Ascending aorta (tissue), 2 donors: ENCODE measurements at regions not wholly inside any gene's neighbourhood (a gene's known extent, or its start where the extent isn't known, plus 50 kb on each side); places are given as distances from the start of the nearest gene placed in this dataset.

Source experiments
- DNase-seq, 2 donors: peaks; one replicate each; pipeline ENCODE4 v3.0.0-alpha.2; 2019; ENCODE audit warnings: low spot score in 2 of 2
- H3K27ac ChIP-seq, 2 donors: fragments of 200-600 bp; sonication (generic); one replicate each; pipeline ENCODE4 v1.5.1; 2016 to 2017; ENCODE audit warnings: mild to moderate bottlenecking in 1 of 2
- H3K27me3 ChIP-seq: fragments of 200-600 bp; sonication (generic); one replicate; pipeline ENCODE4 v1.5.1; 2017
- H3K36me3 ChIP-seq, 2 donors: fragments of 200-600 bp; sonication (generic); one replicate each; pipeline ENCODE4 v1.5.1; 2016
- H3K4me1 ChIP-seq, 2 donors: fragments of 200-600 bp; sonication (generic); one replicate each; pipeline ENCODE4 v1.5.1; 2016 to 2017; ENCODE audit warnings: mild to moderate bottlenecking in 1 of 2
- H3K4me3 ChIP-seq, 2 donors: fragments of 200-600 bp; sonication (generic); one replicate each; pipeline ENCODE4 v1.5.1; 2016 to 2017; ENCODE audit warnings: mild to moderate bottlenecking in 1 of 2
- H3K9me3 ChIP-seq, 2 donors: fragments of 200-600 bp; sonication (generic); one replicate each; pipeline ENCODE4 v1.5.1; 2016
- intact Hi-C: fragments of 100-400 bp; cut with DNase I; formaldehyde crosslinking; loops from one replicate; pipeline ENCODE4 v1.15.1; 2023
- TF ChIP-seq, protein P1 (sequence below), 3 experiments: fragments of 200-600 bp in 2 of 3; fragments of 450-650 bp in 1 of 3; sonication (generic) in 2 of 3; IDR thresholded peaks; one replicate each; pipeline ENCODE4 v1.5.1; 2016 to 2019; ENCODE audit warnings: antibody characterized with exemption in 3 of 3, mild to moderate bottlenecking in 1 of 3, moderate library complexity in 1 of 3

DNA sequence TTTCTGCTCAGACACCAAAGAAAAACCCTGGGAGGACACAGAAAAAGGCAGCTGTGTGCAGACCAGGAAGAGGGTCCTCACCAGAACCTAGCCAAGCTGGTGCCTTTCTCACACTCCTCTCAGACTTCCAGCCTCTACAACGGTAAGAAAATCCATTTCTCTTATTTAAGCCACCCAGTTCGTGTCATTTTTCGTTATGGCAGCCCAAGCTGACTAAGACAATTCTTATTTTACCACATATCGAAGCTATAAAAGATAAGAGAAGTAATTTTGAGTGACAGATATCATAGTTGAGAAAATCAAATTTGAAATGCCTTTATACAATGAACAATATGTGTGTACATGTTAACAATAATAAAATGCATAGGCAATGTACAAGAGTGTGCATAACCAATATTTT is 219.5 kb downstream of the CBLN2 start:
- no peak for DNase-seq
- Histone ChIP-seq H3K27ac (no peak overlapping the region), H3K9me3 (no peaks in the 10 kb centered on the region), H3K36me3 (no peaks in the 10 kb centered on the region), H3K4me1 (no peaks in the 10 kb centered on the region), H3K27me3 (no peaks in the 10 kb centered on the region), H3K4me3 (no peak overlapping the region)
- TF ChIP-seq, protein P1, sequence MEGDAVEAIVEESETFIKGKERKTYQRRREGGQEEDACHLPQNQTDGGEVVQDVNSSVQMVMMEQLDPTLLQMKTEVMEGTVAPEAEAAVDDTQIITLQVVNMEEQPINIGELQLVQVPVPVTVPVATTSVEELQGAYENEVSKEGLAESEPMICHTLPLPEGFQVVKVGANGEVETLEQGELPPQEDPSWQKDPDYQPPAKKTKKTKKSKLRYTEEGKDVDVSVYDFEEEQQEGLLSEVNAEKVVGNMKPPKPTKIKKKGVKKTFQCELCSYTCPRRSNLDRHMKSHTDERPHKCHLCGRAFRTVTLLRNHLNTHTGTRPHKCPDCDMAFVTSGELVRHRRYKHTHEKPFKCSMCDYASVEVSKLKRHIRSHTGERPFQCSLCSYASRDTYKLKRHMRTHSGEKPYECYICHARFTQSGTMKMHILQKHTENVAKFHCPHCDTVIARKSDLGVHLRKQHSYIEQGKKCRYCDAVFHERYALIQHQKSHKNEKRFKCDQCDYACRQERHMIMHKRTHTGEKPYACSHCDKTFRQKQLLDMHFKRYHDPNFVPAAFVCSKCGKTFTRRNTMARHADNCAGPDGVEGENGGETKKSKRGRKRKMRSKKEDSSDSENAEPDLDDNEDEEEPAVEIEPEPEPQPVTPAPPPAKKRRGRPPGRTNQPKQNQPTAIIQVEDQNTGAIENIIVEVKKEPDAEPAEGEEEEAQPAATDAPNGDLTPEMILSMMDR (IDR thresholded peaks at IDR 0.05) = no peak
- intact Hi-C loops = no loop called here

DNA sequence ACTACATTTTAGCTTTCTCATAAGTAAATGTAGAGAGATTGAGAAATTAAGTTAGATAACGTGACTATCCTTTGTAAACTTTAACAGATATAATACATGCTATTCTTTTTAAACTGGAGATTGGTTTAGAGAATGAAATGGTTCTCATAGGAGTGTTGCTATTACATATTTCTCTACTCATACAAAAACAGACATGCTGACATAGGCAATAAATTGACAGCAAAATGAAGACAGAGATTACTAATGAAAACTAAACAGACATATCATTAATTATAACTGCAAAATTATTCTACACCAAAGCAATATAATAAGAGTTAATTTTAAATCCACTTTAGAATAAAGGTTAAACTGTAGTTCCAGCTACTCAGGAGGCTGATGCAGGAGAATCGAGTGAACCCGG is 227.6 kb downstream of the CBLN2 start:
- no peak for DNase-seq
- no peaks in the 10 kb centered on the region for H3K4me1 ChIP-seq
- no peak overlapping the region for H3K27ac ChIP-seq
- H3K9me3 ChIP-seq = no peaks in the 10 kb centered on the region
- H3K36me3 ChIP-seq = no peaks in the 10 kb centered on the region
- H3K4me3 ChIP-seq = no peak overlapping the region
- TF ChIP-seq, protein P1 (IDR thresholded peaks at IDR 0.05) = no peak
- no peaks in the 10 kb centered on the region for H3K27me3 ChIP-seq
- intact Hi-C loops = no loop called here

DNA sequence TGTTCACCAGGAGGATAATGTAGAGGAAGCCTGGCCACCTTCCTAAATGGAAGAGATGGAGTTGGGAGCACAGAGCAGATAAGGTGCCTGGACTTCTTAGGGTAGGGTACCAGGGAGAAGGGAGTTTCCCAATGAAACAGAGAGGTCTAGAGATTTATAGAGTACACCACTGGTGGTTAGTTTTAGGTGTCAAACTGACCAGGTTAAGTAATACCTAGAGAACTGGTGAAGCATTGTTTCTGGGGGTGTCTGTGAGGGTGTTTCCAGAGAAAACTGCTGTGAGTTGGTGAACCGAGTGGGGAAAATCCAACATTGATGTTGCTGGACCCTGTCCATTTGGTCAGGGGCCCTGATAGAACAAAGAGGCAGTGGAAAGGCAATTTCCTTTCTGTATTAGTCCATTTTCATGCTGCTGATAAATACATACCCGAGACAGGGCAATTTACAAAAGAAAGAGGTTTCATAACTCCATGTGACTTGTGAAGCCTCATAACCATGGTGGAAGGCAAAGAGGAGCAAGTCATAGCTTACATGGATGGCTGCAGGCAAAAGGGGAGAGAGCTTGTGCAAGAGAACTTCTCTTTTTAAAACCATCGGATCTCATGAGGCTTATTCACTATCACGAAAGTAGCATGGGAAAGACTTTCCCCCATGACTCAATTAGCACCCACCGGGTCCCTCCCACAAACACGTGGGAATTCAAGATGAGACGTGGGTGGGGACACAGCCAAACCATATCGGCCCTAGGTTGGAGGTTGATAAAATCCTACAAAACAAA is 260.8 kb downstream of the CBLN2 start:
- H3K27me3 ChIP-seq = no peaks in the 10 kb centered on the region
- intact Hi-C loops = no loop called here
- no peak overlapping the region for H3K4me3 ChIP-seq
- no peak overlapping the region for H3K27ac ChIP-seq
- TF ChIP-seq, protein P1 (IDR thresholded peaks at IDR 0.05) = no peak
- no peaks in the 10 kb centered on the region for H3K36me3 ChIP-seq
- no peaks in the 10 kb centered on the region for H3K9me3 ChIP-seq
- no peak for DNase-seq
- no peaks in the 10 kb centered on the region for H3K4me1 ChIP-seq

DNA sequence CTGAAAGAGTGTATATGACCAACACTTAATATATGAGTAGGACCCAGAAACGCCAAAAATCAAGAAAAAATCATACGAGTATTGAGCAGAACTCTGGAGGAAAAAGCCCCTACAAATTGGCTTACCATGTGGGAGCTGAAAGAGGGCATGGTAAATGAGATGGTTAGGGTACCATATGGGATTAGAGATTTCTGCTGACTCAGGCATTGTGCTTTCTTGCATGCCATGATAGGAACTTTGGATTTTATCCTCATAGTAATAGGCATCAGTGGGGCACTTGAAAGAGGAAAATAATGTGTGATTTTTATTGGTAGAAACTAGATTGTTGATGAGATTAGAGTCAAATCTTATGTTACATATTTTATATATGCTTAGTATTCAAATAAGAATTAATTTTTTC is 271.1 kb downstream of the CBLN2 start:
- no peak overlapping the region for H3K27ac ChIP-seq
- H3K36me3 ChIP-seq = no peaks in the 10 kb centered on the region
- intact Hi-C loops = no loop called here

DNA sequence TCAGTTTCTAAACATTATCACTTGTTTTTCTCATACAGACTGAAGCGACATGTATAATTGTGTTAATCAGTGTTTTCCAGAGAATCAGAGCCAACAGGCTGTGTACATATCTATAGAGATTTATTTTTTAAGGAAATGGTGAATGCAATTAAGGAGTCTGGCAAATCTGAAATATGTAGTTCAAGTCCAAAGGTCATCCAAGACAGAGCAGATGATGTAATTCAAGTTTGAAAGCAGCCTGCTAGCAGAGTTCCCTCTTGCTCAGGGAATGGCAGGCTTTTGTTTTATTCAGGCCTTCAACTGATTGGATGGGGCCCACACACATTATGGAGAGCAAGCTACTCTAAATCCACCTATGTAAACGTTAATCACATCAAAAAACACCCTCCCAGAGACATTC is 282.6 kb downstream of the CBLN2 start:
- Histone ChIP-seq H3K36me3 (no peaks in the 10 kb centered on the region), H3K27ac (no peak overlapping the region), H3K9me3 (no peaks in the 10 kb centered on the region), H3K27me3 (no peaks in the 10 kb centered on the region), H3K4me3 (no peak overlapping the region), H3K4me1 (no peaks in the 10 kb centered on the region)
- TF ChIP-seq, protein P1 (IDR thresholded peaks at IDR 0.05) = no peak
- intact Hi-C loops = no loop called here
- no peak for DNase-seq

More for the DNA sequence above, 271.1 kb downstream of the CBLN2 start:
- no peaks in the 10 kb centered on the region for H3K27me3 ChIP-seq
- TF ChIP-seq, protein P1 (IDR thresholded peaks at IDR 0.05) = no peak
- H3K4me3 ChIP-seq = no peak overlapping the region
- H3K4me1 ChIP-seq = no peaks in the 10 kb centered on the region
- no peak for DNase-seq
- H3K9me3 ChIP-seq = no peaks in the 10 kb centered on the region
